GM12878 (cell line): ENCODE measurements at regions not wholly inside any gene's neighbourhood (a gene's known extent, or its start where the extent isn't known, plus 50 kb on each side); places are given as distances from the start of the nearest gene placed in this dataset.

Experiments
- CREM ChIP-seq: IDR thresholded peaks from 2 replicates; pipeline ENCODE4 v1.6.1; 2014; ENCODE audit warnings: antibody characterized with exemption, low read depth
- CTCF ChIP-seq, 3 experiments: IDR thresholded peaks in 2 of 3; conservative IDR thresholded peaks in 1 of 3; 2 replicates each; pipeline ENCODE4 v1.5.1; 2011; ENCODE audit warnings: low read depth in 3 of 3, low read length in 3 of 3, mild to moderate bottlenecking in 3 of 3, control low read depth in 2 of 3, moderate library complexity in 2 of 3, inconsistent platforms in 1 of 3, mixed read lengths in 1 of 3; ENCODE audit not compliant: control insufficient read depth in 2 of 3, insufficient read depth in 1 of 3; ENCODE audit errors: extremely low read depth in 1 of 3
- JUND ChIP-seq: IDR thresholded peaks from 2 replicates; pipeline ENCODE4 v1.6.1; 2012; ENCODE audit warnings: low read depth, mild to moderate bottlenecking, low read length, improper control_type of control experiment, moderate library complexity
- TF ChIP-seq, protein P1 (sequence below): IDR thresholded peaks from 2 replicates; pipeline ENCODE4 v1.6.1; 2012; ENCODE audit warnings: mild to moderate bottlenecking, low read depth, low read length
- TF ChIP-seq, protein P2 (sequence below): IDR thresholded peaks from 2 replicates; pipeline ENCODE4 v1.6.1; 2011; ENCODE audit warnings: borderline replicate concordance, low read depth, mild to moderate bottlenecking, moderate library complexity, low read length; ENCODE audit not compliant: insufficient read depth, poor library complexity, severe bottlenecking

- TF ChIP-seq, protein P1, sequence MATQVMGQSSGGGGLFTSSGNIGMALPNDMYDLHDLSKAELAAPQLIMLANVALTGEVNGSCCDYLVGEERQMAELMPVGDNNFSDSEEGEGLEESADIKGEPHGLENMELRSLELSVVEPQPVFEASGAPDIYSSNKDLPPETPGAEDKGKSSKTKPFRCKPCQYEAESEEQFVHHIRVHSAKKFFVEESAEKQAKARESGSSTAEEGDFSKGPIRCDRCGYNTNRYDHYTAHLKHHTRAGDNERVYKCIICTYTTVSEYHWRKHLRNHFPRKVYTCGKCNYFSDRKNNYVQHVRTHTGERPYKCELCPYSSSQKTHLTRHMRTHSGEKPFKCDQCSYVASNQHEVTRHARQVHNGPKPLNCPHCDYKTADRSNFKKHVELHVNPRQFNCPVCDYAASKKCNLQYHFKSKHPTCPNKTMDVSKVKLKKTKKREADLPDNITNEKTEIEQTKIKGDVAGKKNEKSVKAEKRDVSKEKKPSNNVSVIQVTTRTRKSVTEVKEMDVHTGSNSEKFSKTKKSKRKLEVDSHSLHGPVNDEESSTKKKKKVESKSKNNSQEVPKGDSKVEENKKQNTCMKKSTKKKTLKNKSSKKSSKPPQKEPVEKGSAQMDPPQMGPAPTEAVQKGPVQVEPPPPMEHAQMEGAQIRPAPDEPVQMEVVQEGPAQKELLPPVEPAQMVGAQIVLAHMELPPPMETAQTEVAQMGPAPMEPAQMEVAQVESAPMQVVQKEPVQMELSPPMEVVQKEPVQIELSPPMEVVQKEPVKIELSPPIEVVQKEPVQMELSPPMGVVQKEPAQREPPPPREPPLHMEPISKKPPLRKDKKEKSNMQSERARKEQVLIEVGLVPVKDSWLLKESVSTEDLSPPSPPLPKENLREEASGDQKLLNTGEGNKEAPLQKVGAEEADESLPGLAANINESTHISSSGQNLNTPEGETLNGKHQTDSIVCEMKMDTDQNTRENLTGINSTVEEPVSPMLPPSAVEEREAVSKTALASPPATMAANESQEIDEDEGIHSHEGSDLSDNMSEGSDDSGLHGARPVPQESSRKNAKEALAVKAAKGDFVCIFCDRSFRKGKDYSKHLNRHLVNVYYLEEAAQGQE = no peak
- TF ChIP-seq CREM (no peak), CTCF (IDR thresholded peaks at IDR 0.05 in 2 of 3, conservative IDR thresholded peaks at IDR 0.05 in 1 of 3; ENCODE audit: control insufficient read depth in 2 of 3, extremely low read depth in 1 of 3, insufficient read depth in 1 of 3, low read depth in 3 of 3, low read length in 3 of 3) (no peak), JUND (no peak)
- TF ChIP-seq, protein P2, sequence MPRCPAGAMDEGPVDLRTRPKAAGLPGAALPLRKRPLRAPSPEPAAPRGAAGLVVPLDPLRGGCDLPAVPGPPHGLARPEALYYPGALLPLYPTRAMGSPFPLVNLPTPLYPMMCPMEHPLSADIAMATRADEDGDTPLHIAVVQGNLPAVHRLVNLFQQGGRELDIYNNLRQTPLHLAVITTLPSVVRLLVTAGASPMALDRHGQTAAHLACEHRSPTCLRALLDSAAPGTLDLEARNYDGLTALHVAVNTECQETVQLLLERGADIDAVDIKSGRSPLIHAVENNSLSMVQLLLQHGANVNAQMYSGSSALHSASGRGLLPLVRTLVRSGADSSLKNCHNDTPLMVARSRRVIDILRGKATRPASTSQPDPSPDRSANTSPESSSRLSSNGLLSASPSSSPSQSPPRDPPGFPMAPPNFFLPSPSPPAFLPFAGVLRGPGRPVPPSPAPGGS = no peak
These were observed 266.0 kb upstream of the PITRM1 start for GRCh38 chr10:3438606-3439005.
